WTC11 (cell line): ENCODE measurements at regions not wholly inside any gene's neighbourhood (a gene's known extent, or its start where the extent isn't known, plus 50 kb on each side); places are given as distances from the start of the nearest gene placed in this dataset.

Experiments used
- ATF1 ChIP-seq: sonication (generic); formaldehyde crosslinking; IDR thresholded peaks from 2 replicates; pipeline ENCODE4 v1.8.1; 2023; ENCODE audit warnings: mild to moderate bottlenecking, moderate library complexity, missing genetic modification reagents
- CREB1 ChIP-seq: sonication (generic); formaldehyde crosslinking; IDR thresholded peaks from 2 replicates; pipeline ENCODE4 v1.8.0; 2023; ENCODE audit warnings: mild to moderate bottlenecking, missing genetic modification reagents
- CTCF ChIP-seq: fragments of 200-600 bp; IDR thresholded peaks from 2 replicates; pipeline ENCODE4 v1.8.0; 2022; ENCODE audit warnings: antibody characterized with exemption
- JUN ChIP-seq: sonication (generic); formaldehyde crosslinking; IDR thresholded peaks from 2 replicates; pipeline ENCODE4 v1.8.0; 2023; ENCODE audit warnings: mild to moderate bottlenecking, missing genetic modification reagents
- NFYB ChIP-seq: sonication (generic); formaldehyde crosslinking; conservative IDR thresholded peaks from 2 replicates; pipeline ENCODE4 v1.8.0; 2022; ENCODE audit warnings: low read depth, missing genetic modification reagents
- RELA ChIP-seq: sonication (generic); formaldehyde crosslinking; IDR thresholded peaks from 2 replicates; pipeline ENCODE4 v1.8.1; 2022; ENCODE audit warnings: missing genetic modification reagents, mild to moderate bottlenecking, borderline replicate concordance
- SP1 ChIP-seq: sonication (generic); formaldehyde crosslinking; conservative IDR thresholded peaks from 2 replicates; pipeline ENCODE4 v1.8.1; 2022; ENCODE audit warnings: missing genetic modification reagents
- TP53 ChIP-seq: sonication (generic); formaldehyde crosslinking; IDR thresholded peaks from 2 replicates; pipeline ENCODE4 v1.8.1; 2023; ENCODE audit warnings: mild to moderate bottlenecking, missing genetic modification reagents
- ZBTB43 ChIP-seq: sonication (generic); formaldehyde crosslinking; IDR thresholded peaks from 2 replicates; pipeline ENCODE4 v1.8.1; 2023; ENCODE audit warnings: mild to moderate bottlenecking, missing genetic modification reagents
- ZNF121 ChIP-seq: sonication (generic); formaldehyde crosslinking; IDR thresholded peaks from 2 replicates; pipeline ENCODE4 v1.8.0; 2023; ENCODE audit warnings: missing genetic modification reagents
- ZNF232 ChIP-seq: sonication (generic); formaldehyde crosslinking; IDR thresholded peaks from 2 replicates; pipeline ENCODE4 v1.8.0; 2022; ENCODE audit warnings: mild to moderate bottlenecking, missing genetic modification reagents

- no peak for TF ChIP-seq CTCF
- no peak for TF ChIP-seq SP1
- TF ChIP-seq RELA (CRISPR knock-in tag), result no peak
- TF ChIP-seq ATF1 (CRISPR knock-in tag), result no peak
- TF ChIP-seq TP53 (CRISPR knock-in tag), result no peak
- no peak for TF ChIP-seq JUN
- TF ChIP-seq ZNF232, result no peak
- TF ChIP-seq ZNF121 (CRISPR knock-in tag), result no peak
- TF ChIP-seq NFYB (CRISPR knock-in tag), result no peak
- no peak for TF ChIP-seq ZBTB43
- no peak for TF ChIP-seq CREB1 (CRISPR knock-in tag)
Observed at GRCh38 chr20:23229989-23230388, 120.6 kb upstream of the NXT1 start.
